ENCODE measurements at regions not wholly inside any gene's neighbourhood (a gene's known extent, or its start where the extent isn't known, plus 50 kb on each side); places are given as distances from the start of the nearest gene placed in this dataset.

GRCh38 chr1:216826646-216827045 is 103.4 kb upstream of the ESRRG start:
- Histone ChIP-seq H3K27me3 (replicated peaks; ENCODE audit: control insufficient read depth, insufficient read depth, low read length) (peaks cover 5% of the 10 kb centered on the region), H3K9me3 (ENCODE audit: control insufficient read depth, low read length) (no peaks in the 10 kb centered on the region), H3K9ac (ENCODE audit: low read length) (no peak overlapping the region), H3K4me1 (ENCODE audit: control insufficient read depth, insufficient read depth, low read length) (no peaks in the 10 kb centered on the region), H3K36me3 (ENCODE audit: control insufficient read depth, insufficient read depth, low read length, severe bottlenecking) (no peaks in the 10 kb centered on the region), H3K4me3 (ENCODE audit: low read length) (no peak overlapping the region)
- no peak for DNase-seq (ENCODE audit: low read depth)

GRCh38 chr1:216826214-216826613 is 103.0 kb upstream of the ESRRG start:
- no peaks in the 10 kb centered on the region for H3K9me3 ChIP-seq (ENCODE audit: control insufficient read depth, low read length)
- no peak overlapping the region for H3K9ac ChIP-seq (ENCODE audit: low read length)
- H3K27me3 ChIP-seq (replicated peaks; ENCODE audit: control insufficient read depth, insufficient read depth, low read length), result peaks cover 5% of the 10 kb centered on the region
- no peak overlapping the region for H3K4me3 ChIP-seq (ENCODE audit: low read length)
- no peaks in the 10 kb centered on the region for H3K4me1 ChIP-seq (ENCODE audit: control insufficient read depth, insufficient read depth, low read length)
- no peaks in the 10 kb centered on the region for H3K36me3 ChIP-seq (ENCODE audit: control insufficient read depth, insufficient read depth, low read length, severe bottlenecking)
- DNase-seq (ENCODE audit: low read depth), result no peak

GRCh38 chr1:216825557-216825956 is 102.3 kb upstream of the ESRRG start:
- Histone ChIP-seq H3K4me3 (ENCODE audit: low read length) (no peak overlapping the region), H3K9ac (ENCODE audit: low read length) (no peak overlapping the region), H3K27me3 (replicated peaks; ENCODE audit: control insufficient read depth, insufficient read depth, low read length) (peaks cover 2% of the 10 kb centered on the region), H3K9me3 (ENCODE audit: control insufficient read depth, low read length) (no peaks in the 10 kb centered on the region), H3K4me1 (ENCODE audit: control insufficient read depth, insufficient read depth, low read length) (no peaks in the 10 kb centered on the region), H3K36me3 (ENCODE audit: control insufficient read depth, insufficient read depth, low read length, severe bottlenecking) (no peaks in the 10 kb centered on the region)
- no peak for DNase-seq (ENCODE audit: low read depth)

GRCh38 chr1:216824511-216824910 is 101.3 kb upstream of the ESRRG start:
- H3K27me3 ChIP-seq (replicated peaks; ENCODE audit: control insufficient read depth, insufficient read depth, low read length), result no peaks in the 10 kb centered on the region
- no peak overlapping the region for H3K4me3 ChIP-seq (ENCODE audit: low read length)
- no peaks in the 10 kb centered on the region for H3K4me1 ChIP-seq (ENCODE audit: control insufficient read depth, insufficient read depth, low read length)
- H3K9ac ChIP-seq (ENCODE audit: low read length), result no peak overlapping the region
- H3K36me3 ChIP-seq (ENCODE audit: control insufficient read depth, insufficient read depth, low read length, severe bottlenecking), result no peaks in the 10 kb centered on the region
- H3K9me3 ChIP-seq (ENCODE audit: control insufficient read depth, low read length), result no peaks in the 10 kb centered on the region
- no peak for DNase-seq (ENCODE audit: low read depth)

- no peak for DNase-seq (ENCODE audit: low read depth)
- Histone ChIP-seq H3K36me3 (ENCODE audit: control insufficient read depth, insufficient read depth, low read length, severe bottlenecking) (no peaks in the 10 kb centered on the region), H3K4me1 (ENCODE audit: control insufficient read depth, insufficient read depth, low read length) (no peaks in the 10 kb centered on the region), H3K4me3 (ENCODE audit: low read length) (no peak overlapping the region), H3K9me3 (ENCODE audit: control insufficient read depth, low read length) (no peaks in the 10 kb centered on the region), H3K27me3 (replicated peaks; ENCODE audit: control insufficient read depth, insufficient read depth, low read length) (no peaks in the 10 kb centered on the region), H3K9ac (ENCODE audit: low read length) (no peak overlapping the region)
Measured at GRCh38 chr1:216823731-216824130, 100.5 kb upstream of the ESRRG start.

- no peak overlapping the region for H3K9ac ChIP-seq (ENCODE audit: low read length)
- no peaks in the 10 kb centered on the region for H3K36me3 ChIP-seq (ENCODE audit: control insufficient read depth, insufficient read depth, low read length, severe bottlenecking)
- H3K27me3 ChIP-seq (replicated peaks; ENCODE audit: control insufficient read depth, insufficient read depth, low read length), result no peaks in the 10 kb centered on the region
- no peak for DNase-seq (ENCODE audit: low read depth)
- H3K4me3 ChIP-seq (ENCODE audit: low read length), result no peak overlapping the region
- no peaks in the 10 kb centered on the region for H3K4me1 ChIP-seq (ENCODE audit: control insufficient read depth, insufficient read depth, low read length)
- H3K9me3 ChIP-seq (ENCODE audit: control insufficient read depth, low read length), result no peaks in the 10 kb centered on the region
Measured at GRCh38 chr1:216822480-216822879, 99.3 kb upstream of the ESRRG start.

GRCh38 chr1:216820345-216820744 is 97.1 kb upstream of the ESRRG start:
- no peaks in the 10 kb centered on the region for H3K9me3 ChIP-seq (ENCODE audit: control insufficient read depth, low read length)
- no peak for DNase-seq (ENCODE audit: low read depth)
- no peaks in the 10 kb centered on the region for H3K27me3 ChIP-seq (replicated peaks; ENCODE audit: control insufficient read depth, insufficient read depth, low read length)
- H3K4me1 ChIP-seq (ENCODE audit: control insufficient read depth, insufficient read depth, low read length), result no peaks in the 10 kb centered on the region
- H3K9ac ChIP-seq (ENCODE audit: low read length), result no peak overlapping the region
- no peaks in the 10 kb centered on the region for H3K36me3 ChIP-seq (ENCODE audit: control insufficient read depth, insufficient read depth, low read length, severe bottlenecking)
- H3K4me3 ChIP-seq (ENCODE audit: low read length), result no peak overlapping the region

- H3K4me1 ChIP-seq (ENCODE audit: control insufficient read depth, insufficient read depth, low read length), result no peaks in the 10 kb centered on the region
- H3K27me3 ChIP-seq (replicated peaks; ENCODE audit: control insufficient read depth, insufficient read depth, low read length), result no peaks in the 10 kb centered on the region
- H3K9ac ChIP-seq (ENCODE audit: low read length), result no peak overlapping the region
- H3K36me3 ChIP-seq (ENCODE audit: control insufficient read depth, insufficient read depth, low read length, severe bottlenecking), result no peaks in the 10 kb centered on the region
- H3K9me3 ChIP-seq (ENCODE audit: control insufficient read depth, low read length), result no peaks in the 10 kb centered on the region
- DNase-seq (ENCODE audit: low read depth), result no peak
- H3K4me3 ChIP-seq (ENCODE audit: low read length), result no peak overlapping the region
Measured at GRCh38 chr1:216818284-216818683, 95.1 kb upstream of the ESRRG start.

GRCh38 chr1:216815260-216816131 is 92.3 kb upstream of the ESRRG start:
- H3K9ac ChIP-seq (ENCODE audit: low read length), result no peak overlapping the region
- H3K27me3 ChIP-seq (replicated peaks; ENCODE audit: control insufficient read depth, insufficient read depth, low read length), result no peaks in the 10 kb centered on the region
- DNase-seq (ENCODE audit: low read depth), result peak; percentile 61

GRCh38 chr1:216814576-216815259 is 91.5 kb upstream of the ESRRG start:
- Histone ChIP-seq H3K36me3 (ENCODE audit: control insufficient read depth, insufficient read depth, low read length, severe bottlenecking) (no peaks in the 10 kb centered on the region), H3K9me3 (ENCODE audit: control insufficient read depth, low read length) (no peaks in the 10 kb centered on the region), H3K4me3 (ENCODE audit: low read length) (no peak overlapping the region), H3K27me3 (replicated peaks; ENCODE audit: control insufficient read depth, insufficient read depth, low read length) (no peaks in the 10 kb centered on the region), H3K9ac (ENCODE audit: low read length) (no peak overlapping the region), H3K4me1 (ENCODE audit: control insufficient read depth, insufficient read depth, low read length) (no peaks in the 10 kb centered on the region)
- DNase-seq (ENCODE audit: low read depth), result no peak

More at GRCh38 chr1:216815260-216816131, 92.3 kb upstream of the ESRRG start:
- H3K9me3 ChIP-seq (ENCODE audit: control insufficient read depth, low read length), result no peaks in the 10 kb centered on the region
- no peaks in the 10 kb centered on the region for H3K36me3 ChIP-seq (ENCODE audit: control insufficient read depth, insufficient read depth, low read length, severe bottlenecking)
- H3K4me1 ChIP-seq (ENCODE audit: control insufficient read depth, insufficient read depth, low read length), result no peaks in the 10 kb centered on the region
- no peak overlapping the region for H3K4me3 ChIP-seq (ENCODE audit: low read length)

GRCh38 chr1:216812966-216813365 is 89.7 kb upstream of the ESRRG start:
- peak; percentile 42 for DNase-seq (ENCODE audit: low read depth)
- Histone ChIP-seq H3K9ac (ENCODE audit: low read length) (no peak overlapping the region), H3K9me3 (ENCODE audit: control insufficient read depth, low read length) (no peaks in the 10 kb centered on the region), H3K4me3 (ENCODE audit: low read length) (no peak overlapping the region), H3K27me3 (replicated peaks; ENCODE audit: control insufficient read depth, insufficient read depth, low read length) (no peaks in the 10 kb centered on the region), H3K4me1 (ENCODE audit: control insufficient read depth, insufficient read depth, low read length) (no peaks in the 10 kb centered on the region), H3K36me3 (ENCODE audit: control insufficient read depth, insufficient read depth, low read length, severe bottlenecking) (no peaks in the 10 kb centered on the region)

Measured in adipocyte (in vitro differentiated cells).